Endothelial cell (in vitro differentiated cells): ENCODE measurements at regions not wholly inside any gene's neighbourhood (a gene's known extent, or its start where the extent isn't known, plus 50 kb on each side); places are given as distances from the start of the nearest gene placed in this dataset.
A peak's percentile ranks its signal among the peaks of the same experiment; 100 is the strongest.

Source experiments
- DNase-seq: peaks from one replicate; pipeline ENCODE4 v3.0.0; 2021; ENCODE audit warnings: low spot score
- H3K27ac Mint-ChIP-seq: one replicate; pipeline ENCODE4 v1.8.0; 2021; ENCODE audit warnings: mixed read lengths, inconsistent platforms; ENCODE audit not compliant: unreplicated experiment
- H3K27me3 Mint-ChIP-seq: one replicate; pipeline ENCODE4 v1.8.0; 2021; ENCODE audit warnings: mild to moderate bottlenecking, moderate library complexity, mixed read lengths, inconsistent platforms; ENCODE audit not compliant: unreplicated experiment
- H3K36me3 Mint-ChIP-seq: one replicate; pipeline ENCODE4 v1.8.0; 2021; ENCODE audit warnings: mild to moderate bottlenecking, low read depth, mixed read lengths, inconsistent platforms; ENCODE audit not compliant: unreplicated experiment
- H3K4me1 Mint-ChIP-seq: one replicate; pipeline ENCODE4 v1.8.0; 2021; ENCODE audit warnings: mild to moderate bottlenecking, mixed read lengths, inconsistent platforms; ENCODE audit not compliant: unreplicated experiment
- H3K4me3 Mint-ChIP-seq: one replicate; pipeline ENCODE4 v1.8.0; 2021; ENCODE audit warnings: mild to moderate bottlenecking, mixed read lengths, inconsistent platforms; ENCODE audit not compliant: unreplicated experiment
- H3K9me3 Mint-ChIP-seq: one replicate; pipeline ENCODE4 v1.8.0; 2021; ENCODE audit warnings: mixed read lengths, inconsistent platforms; ENCODE audit not compliant: unreplicated experiment
- TF ChIP-seq, protein P1 (sequence below): fragments of 200-600 bp; sonication (generic); IDR thresholded peaks from one replicate; pipeline ENCODE4 v1.5.0; 2021; ENCODE audit warnings: antibody characterized with exemption; ENCODE audit not compliant: unreplicated experiment

- Mint-ChIP-seq H3K4me3 (peak overlapping the region; percentile 21), H3K27me3 (no peaks in the 10 kb centered on the region)
These were observed 93.1 kb downstream of the RPL27A start for GRCh38 chr11:8775734-8776133.

DNA sequence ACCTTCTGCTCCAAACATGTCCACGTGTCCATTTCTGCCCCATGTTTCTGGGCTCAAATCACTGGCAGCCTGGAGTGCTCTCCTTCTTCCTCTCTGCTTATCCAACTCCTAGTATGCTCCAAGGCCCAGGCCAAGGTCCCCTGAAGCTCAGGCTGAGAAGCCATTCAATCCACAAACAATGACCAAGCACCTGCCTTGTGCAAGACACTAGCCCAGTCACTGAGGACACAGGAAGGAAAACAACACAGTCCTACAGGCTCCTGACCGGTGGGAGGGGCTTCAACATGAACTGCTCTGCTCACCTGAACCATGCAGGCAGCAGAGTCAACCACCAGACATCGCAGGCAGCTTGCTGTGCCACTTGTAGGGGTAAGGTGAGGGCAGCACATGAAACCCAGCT lies 93.6 kb downstream of the RPL27A start:
- Mint-ChIP-seq H3K36me3 (no peaks in the 10 kb centered on the region), H3K27me3 (no peaks in the 10 kb centered on the region), H3K9me3 (no peaks in the 10 kb centered on the region), H3K4me1 (peaks cover 13% of the 10 kb centered on the region), H3K4me3 (peak overlapping the region; percentile 21), H3K27ac (no peak overlapping the region)
- no peak for DNase-seq
- TF ChIP-seq, protein P1, sequence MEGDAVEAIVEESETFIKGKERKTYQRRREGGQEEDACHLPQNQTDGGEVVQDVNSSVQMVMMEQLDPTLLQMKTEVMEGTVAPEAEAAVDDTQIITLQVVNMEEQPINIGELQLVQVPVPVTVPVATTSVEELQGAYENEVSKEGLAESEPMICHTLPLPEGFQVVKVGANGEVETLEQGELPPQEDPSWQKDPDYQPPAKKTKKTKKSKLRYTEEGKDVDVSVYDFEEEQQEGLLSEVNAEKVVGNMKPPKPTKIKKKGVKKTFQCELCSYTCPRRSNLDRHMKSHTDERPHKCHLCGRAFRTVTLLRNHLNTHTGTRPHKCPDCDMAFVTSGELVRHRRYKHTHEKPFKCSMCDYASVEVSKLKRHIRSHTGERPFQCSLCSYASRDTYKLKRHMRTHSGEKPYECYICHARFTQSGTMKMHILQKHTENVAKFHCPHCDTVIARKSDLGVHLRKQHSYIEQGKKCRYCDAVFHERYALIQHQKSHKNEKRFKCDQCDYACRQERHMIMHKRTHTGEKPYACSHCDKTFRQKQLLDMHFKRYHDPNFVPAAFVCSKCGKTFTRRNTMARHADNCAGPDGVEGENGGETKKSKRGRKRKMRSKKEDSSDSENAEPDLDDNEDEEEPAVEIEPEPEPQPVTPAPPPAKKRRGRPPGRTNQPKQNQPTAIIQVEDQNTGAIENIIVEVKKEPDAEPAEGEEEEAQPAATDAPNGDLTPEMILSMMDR, result no peak

More at GRCh38 chr11:8775734-8776133, 93.1 kb downstream of the RPL27A start:
- Mint-ChIP-seq H3K9me3 (no peaks in the 10 kb centered on the region), H3K4me1 (peaks cover 13% of the 10 kb centered on the region), H3K36me3 (no peaks in the 10 kb centered on the region), H3K27ac (no peak overlapping the region)
- TF ChIP-seq, protein P1, result no peak
- DNase-seq, result no peak

DNA sequence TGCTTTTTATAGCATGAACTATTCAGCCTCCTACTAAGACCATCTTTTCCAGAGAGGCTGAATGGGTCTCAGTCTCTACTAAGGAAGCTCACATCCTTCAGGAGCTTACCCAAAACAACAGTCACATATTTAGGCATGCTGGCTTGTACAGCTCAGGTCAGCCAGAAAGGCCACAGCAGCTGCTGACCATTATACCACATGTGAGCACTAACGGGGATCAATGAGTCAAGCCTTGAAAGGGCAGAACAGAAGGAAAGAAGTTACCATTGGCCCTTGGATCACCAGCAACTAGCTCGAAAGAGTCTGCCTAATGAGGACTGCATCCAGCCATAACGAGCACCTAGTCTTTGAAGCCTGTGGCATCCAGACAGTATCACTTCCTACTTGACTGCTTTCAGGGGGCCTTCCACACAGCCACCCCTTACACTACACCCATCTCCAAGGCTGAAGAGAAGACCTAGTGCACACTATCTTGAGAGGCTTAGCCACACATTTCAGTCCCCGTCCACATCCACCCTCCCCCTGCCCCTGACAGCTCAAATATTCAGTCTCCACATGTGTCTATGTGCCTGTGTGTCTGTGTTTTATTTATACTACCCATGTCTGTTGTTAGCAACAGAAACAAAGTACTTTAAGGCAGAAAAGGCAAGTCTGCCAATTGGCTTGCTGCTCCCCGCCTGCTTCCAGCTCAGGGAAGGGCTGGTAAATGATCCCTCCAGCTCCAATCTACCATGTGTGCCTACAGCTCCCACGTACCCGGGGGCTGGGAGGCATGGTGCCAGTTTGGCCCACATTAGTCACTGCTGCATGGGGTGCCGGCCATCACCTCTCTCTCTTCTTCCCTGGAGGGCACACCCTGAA lies 95.5 kb downstream of the RPL27A start:
- Mint-ChIP-seq H3K9me3 (no peaks in the 10 kb centered on the region), H3K36me3 (no peaks in the 10 kb centered on the region), H3K27me3 (no peaks in the 10 kb centered on the region), H3K27ac (no peak overlapping the region), H3K4me1 (peaks cover 13% of the 10 kb centered on the region), H3K4me3 (no peak overlapping the region)
- no peak for DNase-seq
- TF ChIP-seq, protein P1, result no peak

- TF ChIP-seq, protein P1, result no peak
- H3K36me3 Mint-ChIP-seq, result no peaks in the 10 kb centered on the region
- H3K4me3 Mint-ChIP-seq, result no peak overlapping the region
- DNase-seq, result no peak
- no peaks in the 10 kb centered on the region for H3K27me3 Mint-ChIP-seq
- peaks cover 12% of the 10 kb centered on the region for H3K4me1 Mint-ChIP-seq
- no peaks in the 10 kb centered on the region for H3K9me3 Mint-ChIP-seq
- H3K27ac Mint-ChIP-seq, result no peak overlapping the region
These were observed 96.5 kb downstream of the RPL27A start for GRCh38 chr11:8779107-8779506.

DNA sequence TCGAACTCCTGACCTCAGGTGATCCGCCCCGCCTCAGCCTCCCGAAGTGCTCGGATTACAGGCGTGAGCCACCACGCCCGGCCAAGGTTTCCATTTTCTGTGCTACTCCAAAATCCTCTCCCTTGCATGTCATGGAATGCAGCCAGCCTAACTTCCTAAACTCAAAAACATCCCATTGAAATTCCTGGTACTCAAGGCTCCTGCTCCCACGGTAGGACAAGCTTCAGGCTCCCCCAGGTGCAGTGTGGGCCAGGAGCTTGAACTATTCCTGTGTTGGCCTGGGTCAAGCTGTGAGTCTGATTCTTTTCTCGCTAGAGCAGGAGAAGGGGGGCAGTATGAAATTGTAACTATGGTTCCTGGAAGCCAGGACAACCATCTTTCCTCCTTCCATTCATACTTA lies 97.1 kb downstream of the RPL27A start:
- no peak overlapping the region for H3K4me3 Mint-ChIP-seq
- H3K36me3 Mint-ChIP-seq, result no peaks in the 10 kb centered on the region
- no peak for DNase-seq
- no peaks in the 10 kb centered on the region for H3K9me3 Mint-ChIP-seq
- no peak overlapping the region for H3K27ac Mint-ChIP-seq
- TF ChIP-seq, protein P1, result no peak
- no peaks in the 10 kb centered on the region for H3K27me3 Mint-ChIP-seq
- H3K4me1 Mint-ChIP-seq, result peaks cover 8% of the 10 kb centered on the region
